ENCODE measurements at regions not wholly inside any gene's neighbourhood (a gene's known extent, or its start where the extent isn't known, plus 50 kb on each side); places are given as distances from the start of the nearest gene placed in this dataset.

GRCh38 chr21:16519644-16520043 is 789.9 kb downstream of the USP25 start:
- TF ChIP-seq CTCF (IDR thresholded peaks at IDR 0.05; ENCODE audit: low read depth, low read length), result no peak
- H3K4me3 ChIP-seq (replicated peaks in 1 of 2; ENCODE audit: low read depth in 2 of 2, low read length in 2 of 2), result no peak overlapping the region
- no peak for DNase-seq (ENCODE audit: low read depth in 2 of 2)

GRCh38 chr21:16522548-16522947 is 792.8 kb downstream of the USP25 start:
- no peak overlapping the region for H3K4me3 ChIP-seq (replicated peaks in 1 of 2; ENCODE audit: low read depth in 2 of 2, low read length in 2 of 2)
- DNase-seq (ENCODE audit: low read depth in 2 of 2), result peak; percentile 34 to 36
- no peak for TF ChIP-seq CTCF (IDR thresholded peaks at IDR 0.05; ENCODE audit: low read depth, low read length)

- peak in 1 of 2 donors; percentile 62 for DNase-seq (ENCODE audit: low read depth in 2 of 2)
- H3K4me3 ChIP-seq (replicated peaks in 1 of 2; ENCODE audit: low read depth in 2 of 2, low read length in 2 of 2), result no peak overlapping the region
- TF ChIP-seq CTCF (IDR thresholded peaks at IDR 0.05; ENCODE audit: low read depth, low read length), result no peak
Measured at GRCh38 chr21:16530656-16531055, 800.9 kb downstream of the USP25 start.

- TF ChIP-seq CTCF (IDR thresholded peaks at IDR 0.05; ENCODE audit: low read depth, low read length), result no peak
- no peak overlapping the region for H3K4me3 ChIP-seq (replicated peaks in 1 of 2; ENCODE audit: low read depth in 2 of 2, low read length in 2 of 2)
- peak; percentile 71 for DNase-seq (ENCODE audit: low read depth in 2 of 2)
Measured at GRCh38 chr21:16532840-16533239, 803.1 kb downstream of the USP25 start.

GRCh38 chr21:16533692-16534407 is 804.1 kb downstream of the USP25 start:
- DNase-seq (ENCODE audit: low read depth in 2 of 2), result no peak
- H3K4me3 ChIP-seq (replicated peaks in 1 of 2; ENCODE audit: low read depth in 2 of 2, low read length in 2 of 2), result peak overlapping the region; percentile 32 to 41
- no peak for TF ChIP-seq CTCF (IDR thresholded peaks at IDR 0.05; ENCODE audit: low read depth, low read length)

GRCh38 chr21:16534408-16535101 is 804.8 kb downstream of the USP25 start:
- peak; percentile 85 to 97 for DNase-seq (ENCODE audit: low read depth in 2 of 2)
- peak overlapping the region; percentile 32 to 49 for H3K4me3 ChIP-seq (replicated peaks in 1 of 2; ENCODE audit: low read depth in 2 of 2, low read length in 2 of 2)
- no peak for TF ChIP-seq CTCF (IDR thresholded peaks at IDR 0.05; ENCODE audit: low read depth, low read length)
